GM19025 (cell line): ENCODE measurements at regions not wholly inside any gene's neighbourhood (a gene's known extent, or its start where the extent isn't known, plus 50 kb on each side); places are given as distances from the start of the nearest gene placed in this dataset.
A peak's percentile ranks its signal among the peaks of the same experiment; 100 is the strongest.
"Not testable (repeated sequence)": the region's sequence is repeated elsewhere in the genome, so short reads cannot be mapped to it uniquely, and the experiment has no call there.

Source experiments
- ATAC-seq: cut with Tn5 transposase; IDR thresholded peaks from one replicate; pipeline ENCODE4 v1.9.1; 2021; ENCODE audit warnings: mild to moderate bottlenecking, low read depth, moderate library complexity; ENCODE audit not compliant: unreplicated experiment

GRCh38 chrX:10469-11458 lies 270.4 kb upstream of the PLCXD1 start:
- ATAC-seq, result not testable (repeated sequence)

- not testable (repeated sequence) for ATAC-seq
These were observed 267.2 kb upstream of the PLCXD1 start for GRCh38 chrX:13821-14443.

- not testable (repeated sequence) for ATAC-seq
These were observed 266.7 kb upstream of the PLCXD1 start for GRCh38 chrX:14452-14851.

DNA sequence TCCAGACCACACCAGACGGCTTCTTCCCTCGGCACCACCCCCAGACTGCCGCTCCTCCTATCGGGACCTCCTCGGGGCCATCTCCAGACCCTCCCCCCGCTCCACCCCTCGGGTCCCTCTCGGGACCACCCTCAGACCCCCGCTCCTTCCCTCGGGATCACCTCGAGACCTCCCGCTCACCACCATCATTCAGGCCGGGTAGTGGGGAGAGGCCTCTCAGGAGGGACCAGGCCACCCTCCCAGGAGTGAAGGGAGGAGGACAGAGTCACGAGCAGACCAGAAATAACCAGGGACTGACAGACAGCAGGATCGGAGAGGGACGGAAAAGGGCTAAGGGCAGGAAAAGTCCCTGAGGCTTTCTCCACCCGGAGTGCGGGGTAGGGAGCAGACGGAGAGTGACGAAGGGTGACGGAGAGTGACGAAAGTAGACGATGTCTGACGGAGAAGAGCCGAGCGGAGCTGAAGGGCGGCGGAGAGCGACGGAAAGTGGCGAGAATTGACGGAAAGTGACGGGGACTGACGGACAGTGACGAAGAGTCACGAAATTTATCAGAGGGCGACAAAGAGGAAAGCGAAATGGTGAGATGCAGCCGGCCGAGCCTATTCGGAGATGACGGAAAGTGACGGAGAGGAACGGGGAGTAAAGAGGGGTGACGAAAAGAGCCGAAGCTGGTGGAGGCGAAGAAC lies 262.3 kb upstream of the PLCXD1 start:
- ATAC-seq, result peak; percentile 57

DNA sequence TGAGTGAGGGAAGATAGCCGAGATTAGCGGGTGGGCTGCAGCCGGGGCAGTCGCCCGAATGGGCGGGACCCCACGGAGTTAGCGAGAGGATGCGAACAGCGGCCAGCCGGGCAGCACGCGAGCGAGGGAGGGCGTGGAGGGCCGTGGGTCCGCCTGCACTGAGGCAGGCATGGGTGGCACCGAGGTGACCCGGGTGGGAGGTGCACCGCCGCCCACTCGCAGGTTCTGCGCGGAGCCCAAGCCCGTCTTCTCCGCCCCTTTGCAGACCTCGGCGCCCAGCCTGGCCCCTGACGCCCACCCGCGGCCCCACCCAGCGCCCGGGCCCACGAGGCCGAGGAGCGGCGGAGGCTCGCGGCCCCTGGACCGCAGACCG lies 261.7 kb upstream of the PLCXD1 start:
- ATAC-seq, result peak; percentile 18

DNA sequence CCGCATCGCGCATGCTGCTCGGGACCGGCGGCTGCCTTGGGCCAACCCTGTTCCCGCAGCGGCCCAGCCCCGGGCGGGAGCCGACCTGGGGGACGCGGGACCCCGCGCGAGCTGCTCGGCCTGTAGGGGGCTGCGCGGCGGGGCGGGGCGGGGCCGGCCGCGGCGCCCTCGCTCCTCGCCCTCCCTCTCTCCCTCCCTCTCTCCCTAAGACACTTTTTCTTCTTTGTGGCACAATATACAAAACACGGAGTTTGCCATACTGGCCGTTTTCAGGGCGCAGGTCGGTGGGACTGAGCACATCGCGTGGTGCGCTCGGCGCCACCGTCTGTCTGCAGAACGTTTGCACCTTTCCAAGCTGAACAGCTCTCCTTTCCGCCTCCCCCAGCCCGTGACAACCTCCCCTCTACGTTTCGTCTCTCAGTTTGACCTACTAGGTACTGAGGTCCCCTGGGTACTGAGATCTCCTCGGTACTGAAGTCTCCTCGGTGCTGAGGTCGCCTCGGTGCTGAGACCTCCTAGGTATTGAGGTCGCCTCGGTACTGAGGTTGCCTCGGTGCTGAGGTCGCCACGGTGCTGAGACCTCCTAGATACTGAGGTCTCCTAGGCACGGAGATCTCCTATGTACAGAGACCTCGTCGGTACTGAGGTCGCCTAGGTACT lies 261.1 kb upstream of the PLCXD1 start:
- ATAC-seq, result no peak

DNA sequence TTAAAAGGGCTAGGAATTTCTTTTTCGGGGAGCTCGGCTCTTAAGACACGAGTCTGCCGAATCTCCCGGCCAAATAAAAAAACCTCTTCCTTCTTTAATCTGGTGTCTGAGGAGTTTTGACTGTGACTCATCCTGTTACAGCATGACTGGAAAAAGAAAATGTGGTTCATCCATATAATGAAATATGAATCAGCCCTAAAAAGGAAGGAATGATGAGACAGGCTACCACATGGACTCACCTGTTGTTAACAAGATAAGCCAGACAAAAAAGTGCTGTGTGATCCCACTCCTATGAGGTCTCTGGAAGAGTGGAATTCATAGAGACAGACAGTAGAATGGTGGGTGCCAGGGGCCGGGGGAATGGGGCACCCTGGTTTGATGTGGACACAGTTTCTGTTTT lies 257.0 kb upstream of the PLCXD1 start:
- not testable (repeated sequence) for ATAC-seq
